Mesenchymal stem cell (in vitro differentiated cells and primary cell): ENCODE measurements at regions not wholly inside any gene's neighbourhood (a gene's known extent, or its start where the extent isn't known, plus 50 kb on each side); places are given as distances from the start of the nearest gene placed in this dataset.

Experiments used
- DNase-seq: peaks from one replicate; pipeline ENCODE4 v3.0.0-alpha.2; 2013
- H2AFZ ChIP-seq: one replicate; pipeline ENCODE4 v1.6.1; 2013; ENCODE audit warnings: low read depth, mild to moderate bottlenecking, control low read depth, inconsistent platforms, low read length, moderate library complexity
- H2AK5ac ChIP-seq: 2 replicates; pipeline ENCODE4 v1.6.1; 2013; ENCODE audit warnings: low read length, moderate library complexity, mild to moderate bottlenecking, inconsistent platforms; ENCODE audit not compliant: severe bottlenecking
- H2BK120ac ChIP-seq: one replicate; pipeline ENCODE4 v1.6.1; 2013; ENCODE audit warnings: low read depth, mild to moderate bottlenecking, inconsistent platforms, low read length, moderate library complexity
- H2BK12ac ChIP-seq, 2 experiments: one replicate each; pipeline ENCODE4 v1.6.1; 2013; ENCODE audit warnings: inconsistent platforms in 2 of 2, low read length in 2 of 2, mild to moderate bottlenecking in 2 of 2, moderate library complexity in 2 of 2, control low read depth in 1 of 2
- H2BK15ac ChIP-seq: one replicate; pipeline ENCODE4 v1.6.1; 2013; ENCODE audit warnings: mild to moderate bottlenecking, low read depth, inconsistent platforms; ENCODE audit not compliant: poor library complexity, severe bottlenecking
- H2BK5ac ChIP-seq: 2 replicates; pipeline ENCODE4 v1.6.1; 2013; ENCODE audit warnings: low read depth, mild to moderate bottlenecking, low read length, control low read depth, inconsistent platforms; ENCODE audit not compliant: poor library complexity, severe bottlenecking
- H3K14ac ChIP-seq, 2 experiments: one replicate each; pipeline ENCODE4 v1.6.1; 2013; ENCODE audit warnings: inconsistent platforms in 2 of 2, low read length in 2 of 2, control low read depth in 1 of 2, mild to moderate bottlenecking in 1 of 2, moderate library complexity in 1 of 2
- H3K18ac ChIP-seq, 2 experiments: one replicate each; pipeline ENCODE4 v1.6.1; 2013; ENCODE audit warnings: inconsistent platforms in 2 of 2, low read length in 2 of 2, control low read depth in 1 of 2, low read depth in 1 of 2, mild to moderate bottlenecking in 1 of 2
- H3K23ac ChIP-seq, 2 experiments: one replicate each; pipeline ENCODE4 v1.6.1; 2013; ENCODE audit warnings: inconsistent platforms in 2 of 2, low read length in 2 of 2, mild to moderate bottlenecking in 2 of 2, moderate library complexity in 2 of 2, control low read depth in 1 of 2
- H3K27ac ChIP-seq: 2 replicates; pipeline ENCODE4 v1.5.1; 2013; ENCODE audit warnings: mild to moderate bottlenecking, moderate library complexity, low read length, control low read depth, inconsistent platforms; ENCODE audit not compliant: poor library complexity, severe bottlenecking
- H3K27me3 ChIP-seq, 2 experiments: 2 replicates each; pipeline versions ENCODE4 v1.6.1 to v1.7.0; 2013; ENCODE audit warnings: low read length in 2 of 2, mild to moderate bottlenecking in 2 of 2, moderate library complexity in 2 of 2, control low read depth in 1 of 2, inconsistent platforms in 1 of 2; ENCODE audit not compliant: control insufficient read depth in 1 of 2, insufficient read depth in 1 of 2
- H3K36me3 ChIP-seq, 2 experiments: 2 replicates each; pipeline versions ENCODE4 v1.6.1 to v1.7.0; 2013; ENCODE audit warnings: low read length in 2 of 2, control low read depth in 1 of 2, inconsistent platforms in 1 of 2, low read depth in 1 of 2, mild to moderate bottlenecking in 1 of 2; ENCODE audit not compliant: insufficient read depth in 2 of 2, control insufficient read depth in 1 of 2
- H3K4ac ChIP-seq, 2 experiments: one replicate each; pipeline ENCODE4 v1.6.1; 2013; ENCODE audit warnings: inconsistent platforms in 2 of 2, low read length in 2 of 2, mild to moderate bottlenecking in 2 of 2, moderate library complexity in 2 of 2, control low read depth in 1 of 2, low read depth in 1 of 2
- H3K4me1 ChIP-seq: 2 replicates; pipeline ENCODE4 v1.6.1; 2013; ENCODE audit warnings: low read depth, low read length, control low read depth; ENCODE audit not compliant: control insufficient read depth, insufficient read depth
- H3K4me2 ChIP-seq: 2 replicates; pipeline ENCODE4 v1.6.1; 2013; ENCODE audit warnings: low read length, mild to moderate bottlenecking, inconsistent platforms; ENCODE audit not compliant: poor library complexity, severe bottlenecking
- H3K4me3 ChIP-seq, 2 experiments: 2 replicates each; pipeline versions ENCODE4 v1.5.1 to v1.7.0; 2013; ENCODE audit warnings: low read length in 2 of 2, mild to moderate bottlenecking in 2 of 2, control low read depth in 1 of 2, low read depth in 1 of 2; ENCODE audit not compliant: insufficient read depth in 1 of 2
- H3K79me1 ChIP-seq: replicated peaks from 2 replicates; pipeline ENCODE4 v1.6.1; 2013; ENCODE audit warnings: mild to moderate bottlenecking, control low read depth, low read length, inconsistent platforms; ENCODE audit not compliant: poor library complexity, severe bottlenecking
- H3K9ac ChIP-seq: 2 replicates; pipeline ENCODE4 v1.7.0; 2013; ENCODE audit warnings: mild to moderate bottlenecking, low read length, moderate library complexity
- H3K9me3 ChIP-seq: 2 replicates; pipeline ENCODE4 v1.7.0; 2013; ENCODE audit warnings: mild to moderate bottlenecking, low read length; ENCODE audit not compliant: control insufficient read depth
- H4K8ac ChIP-seq: one replicate; pipeline ENCODE4 v1.6.1; 2013; ENCODE audit warnings: inconsistent platforms, mild to moderate bottlenecking, low read length, moderate library complexity
- H4K91ac ChIP-seq: one replicate; pipeline ENCODE4 v1.6.1; 2013; ENCODE audit warnings: mild to moderate bottlenecking, low read length, inconsistent platforms
- WGBS: methylation state at CpG from one replicate; pipeline ENCODE4 v1.1.7; 2013; ENCODE audit warnings: mixed read lengths; 5-methylcytosine and 5-hydroxymethylcytosine counted together

DNA sequence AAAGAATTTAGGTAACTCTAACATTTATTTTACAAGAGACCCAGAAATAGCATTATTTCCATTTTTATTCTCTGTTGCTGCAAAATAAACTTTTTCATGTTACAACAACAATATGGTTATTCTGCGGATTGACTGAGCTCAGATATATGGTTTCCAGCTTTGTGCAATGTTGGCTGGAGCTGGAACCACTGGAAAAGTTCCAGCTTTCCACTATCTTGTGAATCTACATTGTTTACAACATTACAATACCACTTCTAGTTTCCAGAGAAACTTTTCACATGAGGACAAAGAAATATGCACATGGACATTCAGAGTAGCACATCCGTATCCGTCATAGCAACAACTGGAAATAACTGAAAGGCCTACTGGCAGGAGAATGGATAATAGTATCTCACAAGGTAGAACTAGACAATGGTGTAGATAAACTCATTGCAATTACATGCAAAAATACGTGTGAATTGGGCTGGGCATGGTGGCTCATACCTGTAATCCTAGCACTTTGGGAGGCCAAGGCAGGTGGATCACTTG lies 436.1 kb upstream of the ADAMTS16 start:
- Histone ChIP-seq H3K4me2 (no peak overlapping the region), H3K23ac (no peak overlapping the region), H3K18ac (no peak overlapping the region), H3K79me1 (no peaks in the 10 kb centered on the region), H4K8ac (no peak overlapping the region), H2BK120ac (no peak overlapping the region), H2AFZ (no peak overlapping the region), H2AK5ac (no peak overlapping the region), H2BK12ac (no peak overlapping the region), H3K9ac (no peak overlapping the region), H2BK15ac (no peak overlapping the region), H2BK5ac (no peak overlapping the region), H3K4me1 (no peaks in the 10 kb centered on the region), H4K91ac (no peak overlapping the region), H3K4me3 (no peak overlapping the region), H3K27ac (no peak overlapping the region), H3K9me3 (no peaks in the 10 kb centered on the region), H3K14ac (no peak overlapping the region), H3K36me3 (no peaks in the 10 kb centered on the region), H3K27me3 (no peaks in the 10 kb centered on the region), H3K4ac (no peak overlapping the region)
- 78% methylated on average over 3 of the region's 4 CpGs for WGBS
- no peak for DNase-seq

DNA sequence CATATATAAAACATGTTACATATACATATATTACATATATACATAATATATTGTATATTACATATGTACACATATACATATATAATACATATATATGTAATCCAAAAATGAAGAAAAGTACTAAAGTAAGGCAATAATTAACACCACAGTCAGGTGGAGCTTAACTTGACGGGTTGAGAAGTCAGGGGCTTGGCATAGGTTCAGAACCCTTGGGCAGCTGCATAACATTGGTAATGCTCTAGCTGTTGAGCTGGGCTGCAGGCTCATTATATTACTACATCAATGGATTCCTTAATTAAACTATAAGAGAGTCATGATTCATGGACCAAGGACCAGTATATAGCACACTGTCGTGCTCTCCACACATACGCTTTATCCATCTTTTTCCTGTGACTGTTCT lies 435.2 kb upstream of the ADAMTS16 start:
- Histone ChIP-seq H4K91ac (no peak overlapping the region), H3K18ac (no peak overlapping the region), H3K27ac (no peak overlapping the region), H3K79me1 (no peaks in the 10 kb centered on the region), H3K23ac (no peak overlapping the region), H2BK12ac (no peak overlapping the region), H2AFZ (no peak overlapping the region), H2BK120ac (no peak overlapping the region), H2BK5ac (no peak overlapping the region), H4K8ac (no peak overlapping the region), H3K9me3 (no peaks in the 10 kb centered on the region), H3K4me2 (no peak overlapping the region), H3K27me3 (no peaks in the 10 kb centered on the region), H3K14ac (no peak overlapping the region), H3K4me3 (no peak overlapping the region), H3K36me3 (no peaks in the 10 kb centered on the region), H2BK15ac (no peak overlapping the region), H2AK5ac (no peak overlapping the region), H3K9ac (no peak overlapping the region), H3K4me1 (no peaks in the 10 kb centered on the region), H3K4ac (no peak overlapping the region)
- 95% methylated on average over 3 of the region's 3 CpGs for WGBS
- no peak for DNase-seq

- H3K14ac ChIP-seq = no peak overlapping the region
- H3K9ac ChIP-seq = no peak overlapping the region
- H3K4me1 ChIP-seq = no peaks in the 10 kb centered on the region
- no peaks in the 10 kb centered on the region for H3K27me3 ChIP-seq
- no peak overlapping the region for H3K4me2 ChIP-seq
- no peak overlapping the region for H2BK15ac ChIP-seq
- no peak for DNase-seq
- WGBS = 72% methylated on average over 1 of the region's 4 CpGs
- H3K9me3 ChIP-seq = no peaks in the 10 kb centered on the region
- H3K36me3 ChIP-seq = no peaks in the 10 kb centered on the region
- no peak overlapping the region for H2BK120ac ChIP-seq
- no peak overlapping the region for H2BK5ac ChIP-seq
- H2AK5ac ChIP-seq = no peak overlapping the region
- H2BK12ac ChIP-seq = no peak overlapping the region
- no peak overlapping the region for H3K23ac ChIP-seq
- H3K4me3 ChIP-seq = no peak overlapping the region
- no peak overlapping the region for H4K91ac ChIP-seq
- no peak overlapping the region for H2AFZ ChIP-seq
- H3K27ac ChIP-seq = no peak overlapping the region
- H3K79me1 ChIP-seq = no peaks in the 10 kb centered on the region
- H3K18ac ChIP-seq = no peak overlapping the region
- H3K4ac ChIP-seq = no peak overlapping the region
- H4K8ac ChIP-seq = no peak overlapping the region
Measured at GRCh38 chr5:4716781-4717180, 423.3 kb upstream of the ADAMTS16 start.

DNA sequence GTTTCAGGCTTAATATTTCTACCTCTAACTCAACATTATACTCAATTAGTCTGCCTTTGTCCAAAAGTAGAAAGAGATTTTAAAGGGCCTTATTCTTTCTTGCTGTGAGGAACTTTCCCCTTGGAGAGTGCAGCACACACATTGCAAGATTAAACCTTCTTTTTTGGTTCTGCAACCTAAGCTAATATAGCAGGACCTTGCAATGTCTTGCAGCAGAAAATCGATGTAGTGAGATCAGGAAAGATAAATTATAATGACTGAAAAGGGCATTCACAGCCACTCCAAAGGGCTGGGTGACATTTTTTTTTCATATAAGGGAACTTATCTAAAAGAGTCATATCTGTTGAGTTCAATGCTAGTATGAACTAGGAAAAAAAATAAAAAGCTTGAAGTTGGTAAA lies 422.7 kb upstream of the ADAMTS16 start:
- no CpG with 5 or more reads among the region's 1 CpG for WGBS
- Histone ChIP-seq H2BK5ac (no peak overlapping the region), H3K36me3 (no peaks in the 10 kb centered on the region), H3K4me1 (no peaks in the 10 kb centered on the region), H3K14ac (no peak overlapping the region), H2BK120ac (no peak overlapping the region), H3K27ac (no peak overlapping the region), H3K23ac (no peak overlapping the region), H3K18ac (no peak overlapping the region), H3K4me2 (no peak overlapping the region), H2AFZ (no peak overlapping the region), H3K4ac (no peak overlapping the region), H2AK5ac (no peak overlapping the region), H3K9me3 (no peaks in the 10 kb centered on the region), H4K91ac (no peak overlapping the region), H3K27me3 (no peaks in the 10 kb centered on the region), H3K79me1 (no peaks in the 10 kb centered on the region), H3K4me3 (no peak overlapping the region), H3K9ac (no peak overlapping the region), H2BK15ac (no peak overlapping the region), H4K8ac (no peak overlapping the region), H2BK12ac (no peak overlapping the region)
- DNase-seq = no peak
